Upper lobe of left lung (tissue), 4 donors: ENCODE measurements at regions not wholly inside any gene's neighbourhood (a gene's known extent, or its start where the extent isn't known, plus 50 kb on each side); places are given as distances from the start of the nearest gene placed in this dataset.

Experiments
- EP300 ChIP-seq, 4 donors: sonication (generic); formaldehyde crosslinking; IDR thresholded peaks; one replicate each; pipeline ENCODE4 v1.5.1; 2017; ENCODE audit warnings: antibody characterized with exemption in 4 of 4, control low read depth in 2 of 4
- POLR2A ChIP-seq, 4 donors: fragments of 450-650 bp; IDR thresholded peaks; one replicate each; pipeline ENCODE4 v1.5.1; 2016 to 2017; ENCODE audit warnings: antibody characterized with exemption in 4 of 4, mild to moderate bottlenecking in 2 of 4
- POLR2AphosphoS5 ChIP-seq, 2 donors: sonication (generic); formaldehyde crosslinking; IDR thresholded peaks; one replicate each; pipeline ENCODE4 v1.5.1; 2017; ENCODE audit warnings: antibody characterized with exemption in 2 of 2
- TF ChIP-seq, protein P1 (sequence below), 6 experiments: fragments of 450-650 bp in 4 of 6; fragments of 200-600 bp in 2 of 6; sonication (generic) in 2 of 6; IDR thresholded peaks; one replicate each; pipeline ENCODE4 v1.5.1; 2016 to 2019; ENCODE audit warnings: antibody characterized with exemption in 6 of 6

DNA sequence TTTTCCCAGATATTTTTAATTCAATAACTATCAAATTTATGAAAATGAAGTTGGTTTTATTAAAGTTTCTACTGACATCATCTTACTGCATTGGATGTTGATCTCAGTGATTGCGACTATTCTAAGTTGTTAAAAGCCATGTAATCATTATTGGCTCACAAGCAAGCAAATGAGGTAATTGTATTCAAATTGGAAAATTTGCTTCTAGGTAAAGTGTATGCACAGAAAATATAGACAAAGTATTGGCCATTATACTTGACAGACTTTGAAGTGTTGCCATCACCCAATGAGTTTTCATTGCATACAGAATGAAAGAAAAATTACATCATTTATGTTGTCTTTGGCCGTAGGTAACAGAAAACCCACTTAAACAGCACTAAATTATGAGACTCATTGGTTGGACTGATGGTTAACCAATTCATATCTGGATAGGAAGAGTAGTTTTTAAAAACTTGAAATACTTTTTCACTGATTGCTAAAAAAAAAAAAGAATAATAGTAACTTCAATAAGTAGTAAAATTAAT lies 299.2 kb downstream of the USP25 start:
- TF ChIP-seq, protein P1, sequence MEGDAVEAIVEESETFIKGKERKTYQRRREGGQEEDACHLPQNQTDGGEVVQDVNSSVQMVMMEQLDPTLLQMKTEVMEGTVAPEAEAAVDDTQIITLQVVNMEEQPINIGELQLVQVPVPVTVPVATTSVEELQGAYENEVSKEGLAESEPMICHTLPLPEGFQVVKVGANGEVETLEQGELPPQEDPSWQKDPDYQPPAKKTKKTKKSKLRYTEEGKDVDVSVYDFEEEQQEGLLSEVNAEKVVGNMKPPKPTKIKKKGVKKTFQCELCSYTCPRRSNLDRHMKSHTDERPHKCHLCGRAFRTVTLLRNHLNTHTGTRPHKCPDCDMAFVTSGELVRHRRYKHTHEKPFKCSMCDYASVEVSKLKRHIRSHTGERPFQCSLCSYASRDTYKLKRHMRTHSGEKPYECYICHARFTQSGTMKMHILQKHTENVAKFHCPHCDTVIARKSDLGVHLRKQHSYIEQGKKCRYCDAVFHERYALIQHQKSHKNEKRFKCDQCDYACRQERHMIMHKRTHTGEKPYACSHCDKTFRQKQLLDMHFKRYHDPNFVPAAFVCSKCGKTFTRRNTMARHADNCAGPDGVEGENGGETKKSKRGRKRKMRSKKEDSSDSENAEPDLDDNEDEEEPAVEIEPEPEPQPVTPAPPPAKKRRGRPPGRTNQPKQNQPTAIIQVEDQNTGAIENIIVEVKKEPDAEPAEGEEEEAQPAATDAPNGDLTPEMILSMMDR (IDR thresholded peaks at IDR 0.05): no peak
- TF ChIP-seq POLR2AphosphoS5 (IDR thresholded peaks at IDR 0.05) (no peak), EP300 (IDR thresholded peaks at IDR 0.05) (no peak), POLR2A (IDR thresholded peaks at IDR 0.05) (no peak)
